GM23248 (cell line): ENCODE measurements at regions not wholly inside any gene's neighbourhood (a gene's known extent, or its start where the extent isn't known, plus 50 kb on each side); places are given as distances from the start of the nearest gene placed in this dataset.

Experiments
- DNase-seq: peaks from one replicate; pipeline ENCODE4 v3.0.0-alpha.2; 2015
- H2AFZ ChIP-seq: fragments of 200-600 bp; sonication (generic); 2 replicates; pipeline ENCODE4 v1.6.1; 2016; ENCODE audit warnings: antibody characterized with exemption
- H3F3A ChIP-seq: fragments of 200-600 bp; sonication (generic); 2 replicates; pipeline ENCODE4 v1.6.1; 2016; ENCODE audit warnings: mild to moderate bottlenecking, antibody characterized with exemption, mixed run types; ENCODE audit not compliant: insufficient read depth
- H3K27ac ChIP-seq: fragments of 200-600 bp; sonication (generic); 2 replicates; pipeline ENCODE4 v1.5.1; 2016; ENCODE audit warnings: mild to moderate bottlenecking
- H3K27me3 ChIP-seq: fragments of 200-600 bp; sonication (generic); replicated peaks from 2 replicates; pipeline ENCODE4 v1.6.1; 2016; ENCODE audit warnings: mild to moderate bottlenecking; ENCODE audit not compliant: insufficient read depth
- H3K36me3 ChIP-seq: fragments of 200-600 bp; sonication (generic); 2 replicates; pipeline ENCODE4 v1.6.1; 2016; ENCODE audit warnings: low read depth, mild to moderate bottlenecking
- H3K4me1 ChIP-seq: fragments of 200-600 bp; sonication (generic); 2 replicates; pipeline ENCODE4 v1.6.1; 2016; ENCODE audit warnings: mild to moderate bottlenecking; ENCODE audit not compliant: insufficient read depth
- H3K4me2 ChIP-seq: fragments of 200-600 bp; sonication (generic); one replicate; pipeline ENCODE4 v1.6.1; 2016; ENCODE audit warnings: mild to moderate bottlenecking; ENCODE audit not compliant: unreplicated experiment
- H3K4me3 ChIP-seq: fragments of 200-600 bp; sonication (generic); 2 replicates; pipeline ENCODE4 v1.5.1; 2016; ENCODE audit warnings: mild to moderate bottlenecking
- H3K79me2 ChIP-seq: fragments of 200-600 bp; sonication (generic); 2 replicates; pipeline ENCODE4 v1.6.1; 2016; ENCODE audit warnings: mild to moderate bottlenecking; ENCODE audit not compliant: insufficient read depth
- H3K9ac ChIP-seq: fragments of 200-600 bp; sonication (generic); 2 replicates; pipeline ENCODE4 v1.6.1; 2016; ENCODE audit warnings: mild to moderate bottlenecking
- H3K9me2 ChIP-seq: fragments of 200-600 bp; sonication (generic); 2 replicates; pipeline ENCODE4 v1.6.1; 2016; ENCODE audit warnings: mixed run types, mild to moderate bottlenecking, moderate library complexity; ENCODE audit not compliant: insufficient read depth
- H3K9me3 ChIP-seq: fragments of 200-600 bp; sonication (generic); one replicate; pipeline ENCODE4 v1.6.1; 2017; ENCODE audit warnings: low read depth
- H4K20me1 ChIP-seq: fragments of 200-600 bp; sonication (generic); 2 replicates; pipeline ENCODE4 v1.6.0; 2016; ENCODE audit not compliant: insufficient read depth
- EZH2 ChIP-seq: fragments of 200-600 bp; sonication (generic); IDR thresholded peaks from 2 replicates; pipeline ENCODE4 v1.6.1; 2018; ENCODE audit warnings: antibody characterized with exemption, mild to moderate bottlenecking; ENCODE audit not compliant: insufficient read depth, poor library complexity, severe bottlenecking
- EZH2phosphoT487 ChIP-seq: fragments of 200-600 bp; sonication (generic); IDR thresholded peaks from 2 replicates; pipeline ENCODE4 v1.6.1; 2018; ENCODE audit warnings: antibody characterized with exemption, moderate library complexity, mild to moderate bottlenecking, low read depth; ENCODE audit not compliant: insufficient read depth
- WGBS, 2 experiments: methylation state at CpG; one replicate each; pipeline ENCODE4 v1.1.6; 2015 to 2017; ENCODE audit warnings: low lambda C conversion rate in 2 of 2, low coverage in 1 of 2; ENCODE audit errors: missing lambda C conversion rate in 2 of 2; 5-methylcytosine and 5-hydroxymethylcytosine counted together
- in situ Hi-C: fragments of 300-500 bp; cut with MboI; formaldehyde crosslinking; loops from 2 replicates; pipeline ENCODE4 v1.15.0; 2020

- no peak for DNase-seq
These were observed 242.1 kb upstream of the KIRREL3 start for GRCh38 chr11:127242676-127243075.

GRCh38 chr11:127238321-127238720 is 237.8 kb upstream of the KIRREL3 start:
- no peak overlapping the region for H2AFZ ChIP-seq
- H3K9me2 ChIP-seq, result no peaks in the 10 kb centered on the region
- no peaks in the 10 kb centered on the region for H3K9me3 ChIP-seq
- H3K4me3 ChIP-seq, result no peak overlapping the region
- H3K9ac ChIP-seq, result no peak overlapping the region
- H3K4me1 ChIP-seq, result no peaks in the 10 kb centered on the region
- WGBS, 2 experiments, result 21 to 27% methylated on average over 4 of the region's 4 CpGs
- H3K36me3 ChIP-seq, result no peaks in the 10 kb centered on the region
- no peaks in the 10 kb centered on the region for H3K79me2 ChIP-seq
- TF ChIP-seq EZH2 (no peak), EZH2phosphoT487 (no peak)
- in situ Hi-C loops, result no loop called here
- no peak for DNase-seq
- H3K27me3 ChIP-seq, result peaks cover 54% of the 10 kb centered on the region
- H3K27ac ChIP-seq, result no peak overlapping the region
- no peak overlapping the region for H3K4me2 ChIP-seq
- H3F3A ChIP-seq, result no peaks in the 10 kb centered on the region
- H4K20me1 ChIP-seq, result no peaks in the 10 kb centered on the region

More at GRCh38 chr11:127242676-127243075, 242.1 kb upstream of the KIRREL3 start:
- Histone ChIP-seq H3K9ac (no peak overlapping the region), H3K9me3 (no peaks in the 10 kb centered on the region), H4K20me1 (no peaks in the 10 kb centered on the region), H3K27ac (no peak overlapping the region), H3K9me2 (no peaks in the 10 kb centered on the region), H3K4me2 (no peak overlapping the region), H3K4me1 (no peaks in the 10 kb centered on the region), H3K4me3 (no peak overlapping the region), H3K27me3 (peaks cover 74% of the 10 kb centered on the region), H3K79me2 (no peaks in the 10 kb centered on the region), H2AFZ (no peak overlapping the region), H3F3A (no peaks in the 10 kb centered on the region), H3K36me3 (no peaks in the 10 kb centered on the region)
- 22 to 37% methylated on average over 2 of the region's 2 CpGs for WGBS, 2 experiments
- in situ Hi-C loops, result no loop called here
- TF ChIP-seq EZH2, result no peak
- no peak for TF ChIP-seq EZH2phosphoT487

- Histone ChIP-seq H3K9ac (no peak overlapping the region), H3K4me2 (no peak overlapping the region), H3K36me3 (no peaks in the 10 kb centered on the region), H3K27me3 (peaks cover 39% of the 10 kb centered on the region), H2AFZ (no peak overlapping the region), H4K20me1 (no peaks in the 10 kb centered on the region), H3K9me2 (no peaks in the 10 kb centered on the region), H3K4me3 (no peak overlapping the region), H3K4me1 (no peaks in the 10 kb centered on the region), H3K9me3 (no peaks in the 10 kb centered on the region), H3K79me2 (no peaks in the 10 kb centered on the region), H3F3A (no peaks in the 10 kb centered on the region), H3K27ac (no peak overlapping the region)
- in situ Hi-C loops, result no loop called here
- WGBS, 2 experiments, result 12 to 24% methylated on average over 1 of the region's 1 CpG
- TF ChIP-seq EZH2 (no peak), EZH2phosphoT487 (no peak)
- DNase-seq, result no peak
These were observed 236.2 kb upstream of the KIRREL3 start for GRCh38 chr11:127236776-127237175.

DNA sequence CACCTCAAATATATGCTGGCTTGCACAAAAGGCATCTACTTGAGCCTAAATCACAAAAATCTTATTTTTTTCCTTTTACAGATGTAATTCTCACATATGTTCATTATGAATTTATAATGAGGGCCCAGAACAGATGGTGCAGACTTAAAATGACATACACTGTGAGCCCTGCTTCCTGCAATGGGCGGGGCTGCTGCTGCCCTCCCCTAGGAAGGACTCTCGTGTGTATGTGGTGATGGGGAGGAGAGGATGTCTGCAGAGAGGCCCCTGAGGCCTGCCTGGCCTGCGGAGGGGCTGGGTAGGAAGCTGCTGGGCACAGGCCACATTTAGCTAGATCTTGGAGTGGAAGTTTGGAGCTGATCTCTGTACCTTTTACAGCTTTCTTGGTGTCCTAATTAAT is 233.4 kb upstream of the KIRREL3 start:
- Histone ChIP-seq H4K20me1 (no peaks in the 10 kb centered on the region), H3K4me3 (no peak overlapping the region), H3K4me1 (no peaks in the 10 kb centered on the region), H3K4me2 (no peak overlapping the region), H3K9ac (no peak overlapping the region), H3K27ac (no peak overlapping the region), H3K9me3 (no peaks in the 10 kb centered on the region), H3K79me2 (no peaks in the 10 kb centered on the region), H3K27me3 (peaks cover 19% of the 10 kb centered on the region; the same call in 1 of the 2 replicates), H3K36me3 (no peaks in the 10 kb centered on the region), H2AFZ (no peak overlapping the region), H3F3A (no peaks in the 10 kb centered on the region), H3K9me2 (no peaks in the 10 kb centered on the region)
- DNase-seq, result no peak
- in situ Hi-C loops, result no loop called here
- TF ChIP-seq EZH2 (no peak), EZH2phosphoT487 (no peak)
- WGBS, 2 experiments, result 8 to 10% methylated on average over 3 of the region's 3 CpGs

GRCh38 chr11:127230392-127230791 is 229.8 kb upstream of the KIRREL3 start:
- no peaks in the 10 kb centered on the region for H3K36me3 ChIP-seq
- H3K4me1 ChIP-seq, result no peaks in the 10 kb centered on the region
- H4K20me1 ChIP-seq, result no peaks in the 10 kb centered on the region
- H3K9me2 ChIP-seq, result no peaks in the 10 kb centered on the region
- H3K27me3 ChIP-seq, result peaks cover 12% of the 10 kb centered on the region; the same call in 1 of the 2 replicates
- no peak overlapping the region for H3K4me3 ChIP-seq
- no peak overlapping the region for H2AFZ ChIP-seq
- H3K9me3 ChIP-seq, result no peaks in the 10 kb centered on the region
- WGBS, 2 experiments, result 19 to 20% methylated on average over 3 of the region's 3 CpGs
- H3K27ac ChIP-seq, result no peak overlapping the region
- in situ Hi-C loops, result no loop called here
- no peak for DNase-seq
- TF ChIP-seq EZH2 (no peak), EZH2phosphoT487 (no peak)
- no peaks in the 10 kb centered on the region for H3F3A ChIP-seq
- no peak overlapping the region for H3K9ac ChIP-seq
- no peak overlapping the region for H3K4me2 ChIP-seq
- no peaks in the 10 kb centered on the region for H3K79me2 ChIP-seq
